DND-41 (cell line): ENCODE measurements at regions not wholly inside any gene's neighbourhood (a gene's known extent, or its start where the extent isn't known, plus 50 kb on each side); places are given as distances from the start of the nearest gene placed in this dataset.

ENCODE experiments used
- ATAC-seq: fragments of 200-7000 bp; cut with Tn5 transposase; 3 replicates; pipeline ENCODE4 v1.9.1; 2021; ENCODE audit warnings: low read depth; ENCODE audit not compliant: insufficient read depth
- DNase-seq: peaks from one replicate; pipeline ENCODE4 v3.0.0-alpha.2; 2020
- H2AFZ ChIP-seq: 2 replicates; pipeline ENCODE4 v1.6.0; 2012; ENCODE audit warnings: low read depth, low read length
- H3K27ac ChIP-seq: 2 replicates; pipeline ENCODE4 v1.5.1; 2012; ENCODE audit warnings: low read length, inconsistent platforms
- H3K27me3 ChIP-seq: fragments of 200-600 bp; sonication (generic); 2 replicates; pipeline ENCODE4 v1.6.0; 2012; ENCODE audit warnings: low read length, mild to moderate bottlenecking, inconsistent platforms; ENCODE audit not compliant: insufficient read depth, poor library complexity
- H3K36me3 ChIP-seq: 2 replicates; pipeline ENCODE4 v1.5.1; 2012; ENCODE audit warnings: low read length, inconsistent platforms; ENCODE audit not compliant: insufficient read depth
- H3K4me1 ChIP-seq: 2 replicates; pipeline ENCODE4 v1.5.1; 2012; ENCODE audit warnings: mild to moderate bottlenecking, low read length; ENCODE audit not compliant: insufficient read depth
- H3K4me2 ChIP-seq: 2 replicates; pipeline ENCODE4 v1.6.0; 2012; ENCODE audit warnings: mild to moderate bottlenecking, moderate library complexity, low read length, inconsistent platforms; ENCODE audit not compliant: insufficient read depth
- H3K4me3 ChIP-seq, 2 experiments: fragments of 200-600 bp in 1 of 2; shearing (Covaris generic) in 1 of 2; 2 replicates each; pipeline ENCODE4 v1.5.1; 2012 to 2016; ENCODE audit warnings: inconsistent platforms in 2 of 2, low read length in 2 of 2, mild to moderate bottlenecking in 2 of 2, low read depth in 1 of 2, moderate library complexity in 1 of 2
- H3K79me2 ChIP-seq: 2 replicates; pipeline ENCODE4 v1.6.0; 2012; ENCODE audit warnings: low read length, inconsistent platforms; ENCODE audit not compliant: insufficient read depth
- H3K9ac ChIP-seq: 2 replicates; pipeline ENCODE4 v1.6.0; 2012; ENCODE audit warnings: low read depth, mild to moderate bottlenecking, inconsistent platforms, low read length, moderate library complexity
- H3K9me3 ChIP-seq: 2 replicates; pipeline ENCODE4 v1.5.1; 2012; ENCODE audit warnings: low read length, moderate library complexity, mild to moderate bottlenecking, inconsistent platforms; ENCODE audit not compliant: insufficient read depth, severe bottlenecking
- H4K20me1 ChIP-seq: 2 replicates; pipeline ENCODE4 v1.6.0; 2012; ENCODE audit warnings: low read length; ENCODE audit not compliant: insufficient read depth
- CTCF ChIP-seq: IDR thresholded peaks from 2 replicates; pipeline ENCODE4 v1.5.1; 2012; ENCODE audit warnings: borderline replicate concordance, low read length, moderate library complexity, mild to moderate bottlenecking; ENCODE audit not compliant: poor library complexity, severe bottlenecking; ENCODE audit errors: extremely low read depth
- EZH2 ChIP-seq: IDR thresholded peaks from 3 replicates; pipeline ENCODE4 v1.6.1; 2012; ENCODE audit warnings: borderline replicate concordance, low read depth, mild to moderate bottlenecking, moderate library complexity, low read length, inconsistent platforms; ENCODE audit not compliant: severe bottlenecking

GRCh38 chr12:58976146-58976545 lies 55.8 kb upstream of the LRIG3 start:
- H4K20me1 ChIP-seq: no peaks in the 10 kb centered on the region
- H3K4me3 ChIP-seq: no peak overlapping the region
- no peak for ATAC-seq
- H3K9ac ChIP-seq: no peak overlapping the region
- no peaks in the 10 kb centered on the region for H3K36me3 ChIP-seq
- no peak for DNase-seq
- TF ChIP-seq CTCF: no peak
- TF ChIP-seq EZH2: no peak
- no peaks in the 10 kb centered on the region for H3K79me2 ChIP-seq
- H3K27ac ChIP-seq: no peak overlapping the region
- H2AFZ ChIP-seq: no peak overlapping the region
- H3K4me2 ChIP-seq: no peak overlapping the region
- H3K27me3 ChIP-seq: no peaks in the 10 kb centered on the region
- no peaks in the 10 kb centered on the region for H3K4me1 ChIP-seq
- H3K9me3 ChIP-seq: no peaks in the 10 kb centered on the region
